WTC11 (cell line): ENCODE measurements at regions not wholly inside any gene's neighbourhood (a gene's known extent, or its start where the extent isn't known, plus 50 kb on each side); places are given as distances from the start of the nearest gene placed in this dataset.

Experiments used
- ATAC-seq: fragments of 200-7000 bp; cut with Tn5 transposase; 2 replicates; pipeline ENCODE4 v1.10.0; 2021; ENCODE audit warnings: mild to moderate bottlenecking, moderate library complexity
- CTCF ChIA-PET: fragments of 300-600 bp; sonication (Branson Sonifier 250); formaldehyde crosslinking; loops from one replicate; lab custom pipeline; 2021; ENCODE audit warnings: antibody characterized with exemption; lab: Charles Lee
- POLR2A ChIA-PET: fragments of 350-600 bp; sonication (Branson Sonifier 250); formaldehyde crosslinking; loops from one replicate; lab custom pipeline; 2021; ENCODE audit warnings: antibody characterized with exemption; lab: Charles Lee
- DNase-seq: peaks from one replicate; pipeline ENCODE4 v3.0.0; 2021; ENCODE audit warnings: low spot score
- H3K27ac Mint-ChIP-seq: 2 replicates; pipeline ENCODE4 v1.8.0; 2021; ENCODE audit warnings: mixed read lengths
- H3K27me3 Mint-ChIP-seq: 2 replicates; pipeline ENCODE4 v1.8.0; 2021; ENCODE audit warnings: low read depth, mild to moderate bottlenecking, moderate library complexity, mixed read lengths
- H3K36me3 Mint-ChIP-seq: 2 replicates; pipeline ENCODE4 v1.8.0; 2021; ENCODE audit warnings: mixed read lengths
- H3K4me1 Mint-ChIP-seq: 2 replicates; pipeline ENCODE4 v1.8.0; 2022; ENCODE audit warnings: mixed read lengths
- H3K4me3 Mint-ChIP-seq: 2 replicates; pipeline ENCODE4 v1.8.0; 2021; ENCODE audit warnings: mild to moderate bottlenecking, moderate library complexity, mixed read lengths
- H3K9me3 Mint-ChIP-seq: 2 replicates; pipeline ENCODE4 v1.8.0; 2021; ENCODE audit warnings: mixed read lengths
- ARID4B ChIP-seq: sonication (generic); formaldehyde crosslinking; IDR thresholded peaks from 2 replicates; pipeline ENCODE4 v1.8.0; 2023; ENCODE audit warnings: missing genetic modification reagents, mild to moderate bottlenecking, borderline replicate concordance
- FOXJ3 ChIP-seq: sonication (generic); formaldehyde crosslinking; IDR thresholded peaks from 2 replicates; pipeline ENCODE4 v1.9.0; 2021; ENCODE audit warnings: missing genetic modification reagents, mild to moderate bottlenecking, borderline replicate concordance
- HMGA2 ChIP-seq: fragments of 250-450 bp; sonication (Bioruptor Pico); IDR thresholded peaks from 2 replicates; pipeline ENCODE4 v1.4.0; 2021; ENCODE audit warnings: mild to moderate bottlenecking, moderate library complexity
- IRF2 ChIP-seq: sonication (generic); formaldehyde crosslinking; IDR thresholded peaks from 2 replicates; pipeline ENCODE4 v1.8.0; 2022; ENCODE audit warnings: low read depth, missing genetic modification reagents, borderline replicate concordance
- NFATC4 ChIP-seq: fragments of 250-450 bp; sonication (Bioruptor Pico); IDR thresholded peaks from 2 replicates; pipeline ENCODE4 v1.9.0; 2021; ENCODE audit warnings: mild to moderate bottlenecking
- RORB ChIP-seq: fragments of 250-450 bp; sonication (Bioruptor Pico); IDR thresholded peaks from 2 replicates; pipeline ENCODE4 v1.9.0; 2021; ENCODE audit warnings: mild to moderate bottlenecking
- SMAD3 ChIP-seq: sonication (generic); formaldehyde crosslinking; IDR thresholded peaks from 2 replicates; pipeline ENCODE4 v1.8.0; 2022; ENCODE audit warnings: missing genetic modification reagents, mild to moderate bottlenecking, borderline replicate concordance
- STAT6 ChIP-seq: sonication (generic); formaldehyde crosslinking; conservative IDR thresholded peaks from 2 replicates; pipeline ENCODE4 v1.8.1; 2023; ENCODE audit warnings: mild to moderate bottlenecking, low read depth, missing genetic modification reagents, moderate library complexity
- TEAD4 ChIP-seq: sonication (generic); formaldehyde crosslinking; IDR thresholded peaks from 2 replicates; pipeline ENCODE4 v1.8.0; 2022; ENCODE audit warnings: mild to moderate bottlenecking, missing genetic modification reagents
- ZNF219 ChIP-seq: sonication (generic); formaldehyde crosslinking; IDR thresholded peaks from 2 replicates; pipeline ENCODE4 v1.8.0; 2023; ENCODE audit warnings: missing genetic modification reagents, mild to moderate bottlenecking, borderline replicate concordance
- ZNF232 ChIP-seq: sonication (generic); formaldehyde crosslinking; IDR thresholded peaks from 2 replicates; pipeline ENCODE4 v1.8.0; 2022; ENCODE audit warnings: mild to moderate bottlenecking, missing genetic modification reagents
- ZNF512 ChIP-seq: sonication (generic); formaldehyde crosslinking; IDR thresholded peaks from 2 replicates; pipeline ENCODE4 v1.8.1; 2022; ENCODE audit warnings: missing genetic modification reagents, borderline replicate concordance
- ZNF532 ChIP-seq: fragments of 250-450 bp; sonication (Bioruptor Pico); IDR thresholded peaks from 2 replicates; pipeline ENCODE4 v1.9.0; 2021; ENCODE audit warnings: mild to moderate bottlenecking, borderline replicate concordance
- TF ChIP-seq, protein P1 (sequence below): fragments of 250-450 bp; sonication (Bioruptor Pico); IDR thresholded peaks from 2 replicates; pipeline ENCODE4 v1.9.0; 2021; ENCODE audit warnings: mild to moderate bottlenecking

DNA sequence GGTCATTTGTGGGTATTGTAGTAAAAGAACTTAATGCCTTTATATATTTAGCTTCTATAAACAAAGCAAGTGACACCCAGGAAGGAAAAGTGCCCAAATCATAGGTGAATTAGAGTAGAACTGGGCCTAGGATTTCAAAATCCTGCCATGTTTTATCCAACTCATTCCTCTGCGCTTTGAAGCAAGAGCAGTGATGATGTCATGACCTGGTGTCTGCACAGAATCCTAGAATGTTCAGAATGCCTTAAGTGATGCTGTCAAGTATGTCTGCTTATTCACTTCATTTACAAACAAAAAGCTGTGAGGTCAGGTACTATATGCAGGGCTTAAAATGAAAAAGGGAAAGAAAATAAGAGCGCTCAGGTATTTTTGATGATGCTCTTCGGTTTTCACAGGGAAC is 737.2 kb upstream of the ANKRD30A start:
- ATAC-seq (no peak), DNase-seq (no peak)
- no peak for TF ChIP-seq RORB
- no peak for TF ChIP-seq SMAD3 (CRISPR knock-in tag)
- no peak for TF ChIP-seq STAT6 (CRISPR knock-in tag)
- TF ChIP-seq TEAD4 (CRISPR knock-in tag): no peak
- TF ChIP-seq, protein P1, sequence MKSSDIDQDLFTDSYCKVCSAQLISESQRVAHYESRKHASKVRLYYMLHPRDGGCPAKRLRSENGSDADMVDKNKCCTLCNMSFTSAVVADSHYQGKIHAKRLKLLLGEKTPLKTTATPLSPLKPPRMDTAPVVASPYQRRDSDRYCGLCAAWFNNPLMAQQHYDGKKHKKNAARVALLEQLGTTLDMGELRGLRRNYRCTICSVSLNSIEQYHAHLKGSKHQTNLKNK (CRISPR knock-in tag): no peak
- TF ChIP-seq HMGA2 (CRISPR knock-in tag): no peak
- no peak for TF ChIP-seq ZNF232
- TF ChIP-seq ZNF532 (CRISPR knock-in tag): no peak
- TF ChIP-seq FOXJ3 (CRISPR knock-in tag): no peak
- no peak for TF ChIP-seq NFATC4 (CRISPR knock-in tag)
- TF ChIP-seq ARID4B (CRISPR knock-in tag): no peak
- no peak for TF ChIP-seq ZNF219 (CRISPR knock-in tag)
- TF ChIP-seq IRF2 (CRISPR knock-in tag): no peak
- no peak for TF ChIP-seq ZNF512 (CRISPR knock-in tag)
- H3K36me3 Mint-ChIP-seq: no peaks in the 10 kb centered on the region
- no peaks in the 10 kb centered on the region for H3K27me3 Mint-ChIP-seq
- no peak overlapping the region for H3K27ac Mint-ChIP-seq
- H3K4me1 Mint-ChIP-seq: no peaks in the 10 kb centered on the region
- POLR2A ChIA-PET: no interaction called here
- peaks cover 4% of the 10 kb centered on the region for H3K9me3 Mint-ChIP-seq
- H3K4me3 Mint-ChIP-seq: no peak overlapping the region
- CTCF ChIA-PET: no interaction called here
